ENCODE measurements at regions not wholly inside any gene's neighbourhood (a gene's known extent, or its start where the extent isn't known, plus 50 kb on each side); places are given as distances from the start of the nearest gene placed in this dataset.
A peak's percentile ranks its signal among the peaks of the same experiment; 100 is the strongest.
"Not testable (repeated sequence)": the region's sequence is repeated elsewhere in the genome, so short reads cannot be mapped to it uniquely, and the experiment has no call there.

DNA sequence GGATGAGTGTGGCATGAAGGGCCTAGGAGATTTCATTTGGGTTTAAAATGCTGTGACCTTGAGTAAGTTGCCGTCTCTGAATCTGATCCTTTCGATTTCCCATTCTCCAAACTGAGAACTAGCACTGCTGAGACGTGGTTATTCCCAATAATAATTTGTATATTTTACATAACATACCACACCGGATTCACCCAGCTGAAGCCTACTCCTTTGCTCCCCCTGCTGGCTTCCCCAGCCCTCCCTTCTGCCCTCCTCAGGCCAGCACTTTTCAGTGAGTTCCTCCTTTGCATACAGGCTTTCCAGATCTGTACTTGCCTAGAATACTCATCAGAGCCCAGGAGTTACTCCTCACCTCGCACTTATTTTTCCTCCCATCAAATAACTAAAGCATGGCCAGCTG lies 255.1 kb downstream of the OR4F29 start:
- not testable (repeated sequence) for DNase-seq (ENCODE audit: low read depth)

DNA sequence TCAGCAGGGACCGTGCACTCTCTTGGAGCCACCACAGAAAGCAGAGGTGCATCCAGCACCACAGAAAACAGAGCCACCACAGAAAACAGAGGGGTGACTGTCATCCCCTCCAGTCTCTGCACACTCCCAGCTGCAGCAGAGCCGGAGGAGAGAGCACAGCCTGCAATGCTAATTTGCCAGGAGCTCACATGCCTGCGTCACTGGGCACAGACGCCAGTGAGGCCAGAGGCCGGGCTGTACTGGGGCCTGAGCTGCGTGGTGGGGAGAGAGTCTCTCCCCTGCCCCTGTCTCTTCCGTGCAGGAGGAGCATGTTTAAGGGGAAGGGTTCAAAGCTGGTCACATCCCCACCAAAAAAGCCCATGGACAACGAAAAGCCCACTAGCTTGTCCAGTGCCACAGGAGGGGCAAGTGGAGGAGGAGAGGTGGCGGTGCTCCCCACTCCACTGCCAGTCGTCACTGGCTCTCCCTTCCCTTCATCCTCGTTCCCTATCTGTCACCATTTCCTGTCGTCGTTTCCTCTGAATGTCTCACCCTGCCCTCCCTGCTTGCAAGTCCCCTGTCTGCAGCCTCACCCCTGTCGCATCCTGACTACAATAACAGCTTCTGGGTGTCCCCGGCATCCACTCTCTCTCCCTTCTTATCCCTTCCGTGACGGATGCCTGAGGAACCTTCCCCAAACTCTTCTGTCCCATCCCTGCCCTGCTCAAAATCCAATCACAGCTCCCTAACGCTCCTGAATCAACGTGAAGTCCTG lies 260.0 kb downstream of the OR4F29 start:
- DNase-seq (ENCODE audit: low read depth) = not testable (repeated sequence)

- not testable (repeated sequence) for DNase-seq (ENCODE audit: low read depth)
Observed at GRCh38 chr1:190678-191077, 260.8 kb downstream of the OR4F29 start.

DNA sequence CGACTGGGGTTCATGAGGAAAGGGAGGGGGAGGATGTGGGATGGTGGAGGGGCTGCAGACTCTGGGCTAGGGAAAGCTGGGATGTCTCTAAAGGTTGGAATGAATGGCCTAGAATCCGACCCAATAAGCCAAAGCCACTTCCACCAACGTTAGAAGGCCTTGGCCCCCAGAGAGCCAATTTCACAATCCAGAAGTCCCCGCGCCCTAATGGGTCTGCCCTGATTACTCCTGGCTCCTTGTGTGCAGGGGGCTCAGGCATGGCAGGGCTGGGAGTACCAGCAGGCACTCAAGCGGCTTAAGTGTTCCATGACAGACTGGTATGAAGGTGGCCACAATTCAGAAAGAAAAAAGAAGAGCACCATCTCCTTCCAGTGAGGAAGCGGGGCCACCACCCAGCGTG lies 261.6 kb downstream of the OR4F29 start:
- DNase-seq (ENCODE audit: low read depth) = not testable (repeated sequence)

- DNase-seq (ENCODE audit: low read depth) = not testable (repeated sequence)
Observed at GRCh38 chr1:189270-189669, 262.2 kb downstream of the OR4F29 start.

- DNase-seq (ENCODE audit: low read depth) = not testable (repeated sequence)
Observed at GRCh38 chr1:187298-187697, 264.2 kb downstream of the OR4F29 start.

- not testable (repeated sequence) for DNase-seq (ENCODE audit: low read depth)
Observed at GRCh38 chr1:186691-187131, 264.8 kb downstream of the OR4F29 start.

DNA sequence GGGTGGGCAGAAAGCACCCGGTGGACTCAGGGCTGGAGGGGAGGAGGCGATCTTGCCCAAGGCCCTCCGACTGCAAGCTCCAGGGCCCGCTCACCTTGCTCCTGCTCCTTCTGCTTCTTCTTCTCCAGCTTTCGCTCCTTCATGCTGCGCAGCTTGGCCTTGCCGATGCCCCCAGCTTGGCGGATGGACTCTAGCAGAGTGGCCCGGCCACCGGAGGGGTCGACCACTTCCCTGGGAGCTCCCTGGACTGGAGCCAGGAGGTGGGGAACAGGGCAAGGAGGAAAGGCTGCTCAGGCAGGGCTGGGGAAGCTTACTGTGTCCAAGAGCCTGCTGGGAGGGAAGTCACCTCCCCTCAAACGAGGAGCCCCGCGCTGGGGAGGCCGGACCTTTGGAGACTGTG lies 265.3 kb downstream of the OR4F29 start:
- not testable (repeated sequence) for DNase-seq (ENCODE audit: low read depth)

DNA sequence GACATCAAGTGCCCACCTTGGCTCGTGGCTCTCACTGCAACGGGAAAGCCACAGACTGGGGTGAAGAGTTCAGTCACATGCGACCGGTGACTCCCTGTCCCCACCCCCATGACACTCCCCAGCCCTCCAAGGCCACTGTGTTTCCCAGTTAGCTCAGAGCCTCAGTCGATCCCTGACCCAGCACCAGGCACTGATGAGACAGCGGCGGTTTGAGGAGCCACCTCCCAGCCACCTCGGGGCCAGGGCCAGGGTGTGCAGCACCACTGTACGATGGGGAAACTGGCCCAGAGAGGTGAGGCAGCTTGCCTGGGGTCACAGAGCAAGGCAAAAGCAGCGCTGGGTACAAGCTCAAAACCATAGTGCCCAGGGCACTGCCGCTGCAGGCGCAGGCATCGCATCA lies 266.0 kb downstream of the OR4F29 start:
- not testable (repeated sequence) for DNase-seq (ENCODE audit: low read depth)

- DNase-seq (ENCODE audit: low read depth) = not testable (repeated sequence)
Observed at GRCh38 chr1:184336-184686, 267.2 kb downstream of the OR4F29 start.

DNA sequence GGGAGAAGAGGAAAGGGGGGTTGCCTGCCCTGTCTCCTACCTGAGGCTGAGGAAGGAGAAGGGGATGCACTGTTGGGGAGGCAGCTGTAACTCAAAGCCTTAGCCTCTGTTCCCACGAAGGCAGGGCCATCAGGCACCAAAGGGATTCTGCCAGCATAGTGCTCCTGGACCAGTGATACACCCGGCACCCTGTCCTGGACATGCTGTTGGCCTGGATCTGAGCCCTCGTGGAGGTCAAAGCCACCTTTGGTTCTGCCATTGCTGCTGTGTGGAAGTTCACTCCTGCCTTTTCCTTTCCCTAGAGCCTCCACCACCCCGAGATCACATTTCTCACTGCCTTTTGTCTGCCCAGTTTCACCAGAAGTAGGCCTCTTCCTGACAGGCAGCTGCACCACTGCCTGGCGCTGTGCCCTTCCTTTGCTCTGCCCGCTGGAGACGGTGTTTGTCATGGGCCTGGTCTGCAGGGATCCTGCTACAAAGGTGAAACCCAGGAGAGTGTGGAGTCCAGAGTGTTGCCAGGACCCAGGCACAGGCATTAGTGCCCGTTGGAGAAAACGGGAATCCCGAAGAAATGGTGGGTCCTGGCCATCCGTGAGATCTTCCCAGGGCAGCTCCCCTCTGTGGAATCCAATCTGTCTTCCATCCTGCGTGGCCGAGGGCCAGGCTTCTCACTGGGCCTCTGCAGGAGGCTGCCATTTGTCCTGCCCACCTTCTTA lies 267.7 kb downstream of the OR4F29 start:
- not testable (repeated sequence) for DNase-seq (ENCODE audit: low read depth)

DNA sequence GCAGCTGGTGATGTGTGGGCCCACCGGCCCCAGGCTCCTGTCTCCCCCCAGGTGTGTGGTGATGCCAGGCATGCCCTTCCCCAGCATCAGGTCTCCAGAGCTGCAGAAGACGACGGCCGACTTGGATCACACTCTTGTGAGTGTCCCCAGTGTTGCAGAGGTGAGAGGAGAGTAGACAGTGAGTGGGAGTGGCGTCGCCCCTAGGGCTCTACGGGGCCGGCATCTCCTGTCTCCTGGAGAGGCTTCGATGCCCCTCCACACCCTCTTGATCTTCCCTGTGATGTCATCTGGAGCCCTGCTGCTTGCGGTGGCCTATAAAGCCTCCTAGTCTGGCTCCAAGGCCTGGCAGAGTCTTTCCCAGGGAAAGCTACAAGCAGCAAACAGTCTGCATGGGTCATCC lies 268.4 kb downstream of the OR4F29 start:
- not testable (repeated sequence) for DNase-seq (ENCODE audit: low read depth)

DNA sequence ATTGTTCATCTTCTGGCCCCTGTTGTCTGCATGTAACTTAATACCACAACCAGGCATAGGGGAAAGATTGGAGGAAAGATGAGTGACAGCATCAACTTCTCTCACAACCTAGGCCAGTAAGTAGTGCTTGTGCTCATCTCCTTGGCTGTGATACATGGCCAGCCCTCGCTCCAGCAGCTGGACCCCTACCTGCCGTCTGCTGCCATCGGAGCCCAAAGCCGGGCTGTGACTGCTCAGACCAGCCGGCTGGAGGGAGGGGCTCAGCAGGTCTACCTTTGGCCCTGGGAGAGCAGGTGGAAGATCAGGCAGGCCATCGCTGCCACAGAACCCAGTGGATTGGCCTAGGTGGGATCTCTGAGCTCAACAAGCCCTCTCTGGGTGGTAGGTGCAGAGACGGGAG lies 268.8 kb downstream of the OR4F29 start:
- not testable (repeated sequence) for DNase-seq (ENCODE audit: low read depth)

DNA sequence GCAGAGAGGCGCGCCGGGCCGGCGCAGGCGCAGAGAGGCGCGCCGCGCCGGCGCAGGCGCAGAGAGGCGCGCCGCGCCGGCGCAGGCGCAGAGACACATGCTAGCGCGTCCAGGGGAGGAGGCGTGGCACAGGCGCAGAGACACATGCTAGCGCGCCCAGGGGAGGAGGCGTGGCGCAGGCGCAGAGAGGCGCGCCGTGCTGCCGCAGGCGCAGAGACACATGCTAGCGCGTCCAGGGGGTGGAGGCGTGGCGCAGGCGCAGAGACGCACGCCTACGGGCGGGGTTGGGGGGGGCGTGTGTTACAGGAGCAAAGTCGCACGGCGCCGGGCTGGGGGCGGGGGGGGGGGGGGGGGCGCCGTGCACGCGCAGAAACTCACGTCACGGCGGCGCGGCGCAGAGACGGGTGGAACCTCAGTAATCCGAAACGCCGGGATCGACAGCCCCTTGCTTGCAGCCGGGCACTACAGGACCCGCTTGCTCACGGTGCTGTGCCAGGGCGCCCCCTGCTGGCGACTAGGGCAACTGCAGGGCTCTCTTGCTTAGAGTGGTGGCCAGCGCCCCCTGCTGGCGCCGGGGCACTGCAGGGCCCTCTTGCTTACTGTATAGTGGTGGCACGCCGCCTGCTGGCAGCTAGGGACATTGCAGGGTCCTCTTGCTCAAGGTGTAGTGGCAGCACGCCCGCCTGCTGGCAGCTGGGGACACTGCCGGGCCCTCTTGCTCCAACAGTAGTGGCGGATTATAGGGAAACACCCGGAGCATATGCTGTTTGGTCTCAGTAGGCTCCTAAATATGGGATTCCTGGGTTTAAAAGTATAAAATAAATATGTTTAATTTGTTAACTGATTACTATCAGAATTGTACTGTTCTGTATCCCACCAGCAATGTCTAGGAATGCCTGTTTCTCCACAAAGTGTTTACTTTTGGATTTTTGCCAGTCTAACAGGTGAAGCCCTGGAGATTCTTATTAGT lies 269.9 kb downstream of the OR4F29 start:
- peak; percentile 43 for DNase-seq (ENCODE audit: low read depth)

- not testable (repeated sequence) for DNase-seq (ENCODE audit: low read depth)
Observed at GRCh38 chr1:180749-181205, 270.7 kb downstream of the OR4F29 start.

DNA sequence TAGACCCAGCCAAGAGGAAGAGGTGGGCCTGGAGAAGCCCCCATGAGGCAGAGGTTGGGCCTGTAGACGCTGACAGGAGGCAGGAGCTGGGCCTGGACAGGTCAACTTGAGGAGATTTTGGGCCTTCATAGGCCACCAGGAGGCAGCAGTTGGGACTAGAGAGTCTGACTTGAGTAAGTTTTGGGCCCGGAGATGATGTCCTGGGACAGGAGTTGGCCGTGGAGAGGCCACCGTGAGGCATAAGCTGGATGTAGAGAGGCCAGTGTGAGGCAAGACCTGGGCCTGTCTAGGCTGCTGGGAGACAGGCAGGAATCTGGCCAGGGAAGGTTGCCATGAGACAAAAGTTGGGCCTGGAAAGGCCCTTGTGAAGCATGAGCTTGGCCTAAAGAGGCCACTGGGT lies 312.6 kb downstream of the OR4F29 start:
- not testable (repeated sequence) for DNase-seq (ENCODE audit: low read depth)

DNA sequence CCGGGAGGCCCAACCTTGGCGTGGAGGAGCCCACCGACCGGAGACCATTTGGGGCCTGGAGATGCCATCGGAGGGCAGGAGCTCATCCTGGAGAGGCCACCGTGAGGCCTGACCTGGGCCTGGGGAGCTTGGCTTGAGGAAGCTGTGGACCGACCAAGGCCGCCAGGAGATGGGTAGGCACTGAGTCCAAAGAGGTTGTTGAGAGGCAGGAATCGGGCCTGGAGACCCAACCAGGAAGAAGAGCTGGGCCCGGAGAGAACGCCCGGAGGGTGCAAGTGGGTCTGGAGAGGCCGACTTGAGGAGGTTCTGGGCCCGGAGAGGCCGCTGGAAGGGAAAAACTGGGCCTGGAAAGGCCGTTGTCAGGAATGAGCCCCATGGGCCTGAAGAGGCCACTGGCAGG lies 313.8 kb downstream of the OR4F29 start:
- not testable (repeated sequence) for DNase-seq (ENCODE audit: low read depth)

GRCh38 chr1:136344-136932 lies 315.0 kb downstream of the OR4F29 start:
- not testable (repeated sequence) for DNase-seq (ENCODE audit: low read depth)

DNA sequence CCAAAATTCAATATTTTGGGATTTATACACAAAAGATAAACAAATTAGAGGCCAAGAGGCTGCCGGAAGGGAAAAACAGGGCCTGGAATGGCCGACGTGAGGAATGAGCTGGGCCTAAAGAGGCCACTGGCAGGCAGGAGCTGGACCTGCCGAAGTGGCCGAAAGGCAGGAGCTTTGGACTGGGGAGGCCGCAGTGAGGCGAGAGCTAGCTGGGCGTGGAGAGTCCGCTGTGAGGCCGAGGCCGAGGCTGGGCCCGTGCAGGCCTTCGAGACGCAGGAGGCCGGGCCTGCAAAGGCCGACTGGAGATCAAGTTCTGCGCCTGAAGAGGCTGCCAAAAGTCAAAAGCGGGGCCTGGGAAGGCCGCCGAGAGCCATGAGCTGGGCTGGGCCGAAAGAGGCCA lies 316.5 kb downstream of the OR4F29 start:
- DNase-seq (ENCODE audit: low read depth) = not testable (repeated sequence)

DNA sequence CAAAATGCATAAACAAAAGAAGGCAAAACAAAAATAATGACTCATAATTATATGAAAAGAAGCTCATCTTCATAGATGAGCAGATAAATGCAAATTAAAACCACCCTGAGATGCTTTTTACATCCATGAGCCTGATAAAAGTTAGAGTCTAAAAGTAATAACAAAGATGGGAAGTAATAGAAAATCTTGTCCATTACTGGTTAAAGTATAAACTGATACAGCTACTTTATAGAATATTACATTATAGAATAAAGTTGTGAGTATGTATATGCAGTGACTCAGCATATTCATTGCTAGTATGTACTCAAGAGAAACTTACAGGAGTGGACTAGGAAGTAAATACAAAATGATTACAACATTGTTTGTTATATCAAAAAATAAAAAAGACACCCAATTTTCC lies 333.0 kb downstream of the OR4F29 start:
- DNase-seq (ENCODE audit: low read depth) = not testable (repeated sequence)

- not testable (repeated sequence) for DNase-seq (ENCODE audit: low read depth)
Observed at GRCh38 chr1:115534-115933, 335.9 kb downstream of the OR4F29 start.

GRCh38 chr1:104776-105175 lies 346.7 kb downstream of the OR4F29 start:
- not testable (repeated sequence) for DNase-seq (ENCODE audit: low read depth)
